HG03045 (cell line): ENCODE measurements at regions not wholly inside any gene's neighbourhood (a gene's known extent, or its start where the extent isn't known, plus 50 kb on each side); places are given as distances from the start of the nearest gene placed in this dataset.

Experiments used
- ATAC-seq: cut with Tn5 transposase; IDR thresholded peaks from one replicate; pipeline ENCODE4 v1.9.1; 2021; ENCODE audit warnings: mild to moderate bottlenecking, moderate library complexity; ENCODE audit not compliant: unreplicated experiment

GRCh38 chr1:193676996-193677549 is 490.7 kb upstream of the B3GALT2 start:
- ATAC-seq = no peak

- no peak for ATAC-seq
These were observed 488.0 kb upstream of the B3GALT2 start for GRCh38 chr1:193674292-193674944.

- no peak for ATAC-seq
These were observed 480.2 kb upstream of the B3GALT2 start for GRCh38 chr1:193666485-193667083.

- ATAC-seq = no peak
These were observed 477.6 kb upstream of the B3GALT2 start for GRCh38 chr1:193663965-193664364.

- ATAC-seq = no peak
These were observed 475.6 kb upstream of the B3GALT2 start for GRCh38 chr1:193662030-193662429.

GRCh38 chr1:193661385-193661784 is 475.0 kb upstream of the B3GALT2 start:
- ATAC-seq = no peak

GRCh38 chr1:193660428-193660827 is 474.0 kb upstream of the B3GALT2 start:
- ATAC-seq = no peak

GRCh38 chr1:193658691-193659090 is 472.3 kb upstream of the B3GALT2 start:
- no peak for ATAC-seq

GRCh38 chr1:193658081-193658480 is 471.7 kb upstream of the B3GALT2 start:
- ATAC-seq = no peak

GRCh38 chr1:193657552-193657951 is 471.1 kb upstream of the B3GALT2 start:
- ATAC-seq = no peak

- ATAC-seq = no peak
These were observed 470.4 kb upstream of the B3GALT2 start for GRCh38 chr1:193656841-193657240.

- ATAC-seq = no peak
These were observed 468.7 kb upstream of the B3GALT2 start for GRCh38 chr1:193654951-193655735.

GRCh38 chr1:193649587-193649986 is 463.2 kb upstream of the B3GALT2 start:
- ATAC-seq = no peak

GRCh38 chr1:193634876-193635275 is 448.5 kb upstream of the B3GALT2 start:
- no peak for ATAC-seq

- ATAC-seq = no peak
These were observed 448.1 kb upstream of the B3GALT2 start for GRCh38 chr1:193634470-193634869.

- no peak for ATAC-seq
These were observed 447.6 kb upstream of the B3GALT2 start for GRCh38 chr1:193633991-193634390.

GRCh38 chr1:193633093-193633492 is 446.7 kb upstream of the B3GALT2 start:
- ATAC-seq = no peak

GRCh38 chr1:193631306-193631705 is 444.9 kb upstream of the B3GALT2 start:
- ATAC-seq = no peak

GRCh38 chr1:193629875-193630274 is 443.5 kb upstream of the B3GALT2 start:
- ATAC-seq = no peak

GRCh38 chr1:193626695-193627094 is 440.3 kb upstream of the B3GALT2 start:
- no peak for ATAC-seq

GRCh38 chr1:193625255-193625654 is 438.8 kb upstream of the B3GALT2 start:
- ATAC-seq = no peak

GRCh38 chr1:193619911-193620310 is 433.5 kb upstream of the B3GALT2 start:
- no peak for ATAC-seq
